ENCODE measurements at regions not wholly inside any gene's neighbourhood (a gene's known extent, or its start where the extent isn't known, plus 50 kb on each side); places are given as distances from the start of the nearest gene placed in this dataset.

DNA sequence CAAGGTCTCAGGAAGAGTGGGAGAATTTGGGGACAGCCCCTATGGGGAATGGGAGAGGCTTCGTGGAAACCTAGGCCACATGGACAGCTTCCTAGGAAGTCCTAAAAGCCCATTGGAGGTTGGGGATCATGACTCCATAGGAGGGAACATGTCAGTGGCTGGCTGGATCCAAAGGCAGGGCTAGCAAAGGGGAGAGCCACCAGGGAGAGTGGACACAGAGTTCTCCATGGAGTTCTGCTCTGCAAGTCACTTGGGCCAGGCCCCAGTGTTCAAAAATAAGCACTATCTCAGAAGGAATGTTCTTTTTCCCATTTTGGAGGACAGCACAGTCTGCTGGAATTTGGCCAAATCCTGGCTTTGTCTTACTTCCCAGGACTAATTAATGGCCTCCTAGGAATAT, 140.6 kb upstream of the RAD23B start:
- no peak overlapping the region for H3K9ac ChIP-seq (ENCODE audit: low read length)
- WGBS (ENCODE audit: insufficient coverage), result 70% methylated on average over 1 of the region's 1 CpG
- H3K27ac Mint-ChIP-seq, result no peak overlapping the region

DNA sequence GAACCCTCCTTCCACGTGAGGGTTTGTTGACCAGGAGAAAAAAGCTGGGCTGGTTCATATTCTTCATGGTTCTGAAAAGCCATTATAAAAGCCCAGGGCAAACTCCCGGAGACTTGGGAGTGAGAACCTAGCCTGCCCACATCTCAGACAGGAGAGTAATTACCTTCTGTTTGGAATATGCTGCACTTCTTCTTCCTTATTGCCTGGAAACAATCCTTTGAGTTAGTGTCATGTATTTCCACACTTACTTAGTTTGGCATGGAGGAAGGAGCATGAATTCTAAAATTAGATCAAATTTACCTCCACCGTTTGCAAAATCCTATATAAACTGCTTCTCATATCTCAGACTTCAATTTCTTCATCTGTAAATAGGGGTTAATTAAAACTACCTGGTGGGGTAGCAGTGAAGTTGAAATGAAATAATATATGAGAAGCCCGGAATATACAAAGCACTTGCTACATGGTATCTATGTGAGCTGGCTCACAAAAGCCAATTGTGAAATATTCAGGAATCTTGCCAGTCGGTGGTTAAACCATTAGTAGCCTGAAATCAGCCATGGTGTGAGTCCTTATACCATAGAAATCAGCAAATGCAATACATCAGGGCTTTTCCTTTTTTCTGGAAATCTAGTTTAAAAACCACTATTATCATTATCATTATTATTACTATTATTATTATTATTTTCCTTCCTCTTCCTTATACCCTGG, 140.0 kb upstream of the RAD23B start:
- Histone ChIP-seq H3K27ac (ENCODE audit: low read length in 2 of 2) (no peak overlapping the region), H3K36me3 (replicated peaks in 1 of 2; ENCODE audit: control extremely low read depth in 1 of 2, control insufficient read depth in 1 of 2, extremely low read depth in 1 of 2, insufficient read depth in 2 of 2, low read length in 1 of 2) (no peaks in the 10 kb centered on the region), H4K20me1 (ENCODE audit: control insufficient read depth, insufficient read depth, low read length, poor library complexity, severe bottlenecking) (no peaks in the 10 kb centered on the region), H3K27me3 (replicated peaks in 1 of 4; ENCODE audit: control extremely low read depth in 1 of 4, control insufficient read depth in 3 of 4, insufficient read depth in 4 of 4, low read length in 3 of 4) (peaks cover 0 to 10% (median under 1%) of the 10 kb centered on the region in 4 experiments), H3K9me3 (ENCODE audit: control extremely low read depth in 1 of 3, control insufficient read depth in 2 of 3, insufficient read depth in 1 of 3, low read length in 2 of 3) (no peaks in the 10 kb centered on the region), H3K4me1 (ENCODE audit: control insufficient read depth in 2 of 2, insufficient read depth in 2 of 2, low read length in 2 of 2) (no peaks in the 10 kb centered on the region), H3K4me2 (replicated peaks; ENCODE audit: low read depth, low read length, poor library complexity, severe bottlenecking) (no peak overlapping the region), H3K4me3 (ENCODE audit: control extremely low read depth in 1 of 5, extremely low read depth in 1 of 5, insufficient read depth in 1 of 5, low read depth in 2 of 5, low read length in 4 of 5) (no peak overlapping the region), H3K79me2 (ENCODE audit: control insufficient read depth, insufficient read depth, low read length) (no peaks in the 10 kb centered on the region), H3K9ac (ENCODE audit: low read length) (no peak overlapping the region), H2AFZ (ENCODE audit: insufficient read depth, low read depth, low read length, poor library complexity, severe bottlenecking) (no peak overlapping the region)
- H3K4me3 Mint-ChIP-seq, result no peak overlapping the region
- H3K4me1 Mint-ChIP-seq, result no peaks in the 10 kb centered on the region
- CTCF ChIA-PET, result interaction anchor here (1.0 kb wide), 1 partner anchor 8 kb away, joined by 3 read pairs; no protein-coding TSS in a partner anchor
- peaks cover 21% of the 10 kb centered on the region for H3K27me3 Mint-ChIP-seq
- no peak for TF ChIP-seq EZH2 (IDR thresholded peaks at IDR 0.05; ENCODE audit: borderline replicate concordance, insufficient read depth, low read depth, low read length, poor library complexity, severe bottlenecking)
- TF ChIP-seq, protein P1, sequence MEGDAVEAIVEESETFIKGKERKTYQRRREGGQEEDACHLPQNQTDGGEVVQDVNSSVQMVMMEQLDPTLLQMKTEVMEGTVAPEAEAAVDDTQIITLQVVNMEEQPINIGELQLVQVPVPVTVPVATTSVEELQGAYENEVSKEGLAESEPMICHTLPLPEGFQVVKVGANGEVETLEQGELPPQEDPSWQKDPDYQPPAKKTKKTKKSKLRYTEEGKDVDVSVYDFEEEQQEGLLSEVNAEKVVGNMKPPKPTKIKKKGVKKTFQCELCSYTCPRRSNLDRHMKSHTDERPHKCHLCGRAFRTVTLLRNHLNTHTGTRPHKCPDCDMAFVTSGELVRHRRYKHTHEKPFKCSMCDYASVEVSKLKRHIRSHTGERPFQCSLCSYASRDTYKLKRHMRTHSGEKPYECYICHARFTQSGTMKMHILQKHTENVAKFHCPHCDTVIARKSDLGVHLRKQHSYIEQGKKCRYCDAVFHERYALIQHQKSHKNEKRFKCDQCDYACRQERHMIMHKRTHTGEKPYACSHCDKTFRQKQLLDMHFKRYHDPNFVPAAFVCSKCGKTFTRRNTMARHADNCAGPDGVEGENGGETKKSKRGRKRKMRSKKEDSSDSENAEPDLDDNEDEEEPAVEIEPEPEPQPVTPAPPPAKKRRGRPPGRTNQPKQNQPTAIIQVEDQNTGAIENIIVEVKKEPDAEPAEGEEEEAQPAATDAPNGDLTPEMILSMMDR (IDR thresholded peaks at IDR 0.05), result no peak
- intact Hi-C loops (cut with micrococcal nuclease), result loop anchor here (5.0 kb wide), 1 partner anchor 1424 kb away; no protein-coding TSS in a partner anchor
- no peak overlapping the region for H3K27ac Mint-ChIP-seq
- H3K9me3 Mint-ChIP-seq (ENCODE audit: insufficient read depth), result no peaks in the 10 kb centered on the region
- DNase-seq, result no peak
- POLR2A ChIA-PET, result no interaction called here
- ATAC-seq (ENCODE audit: low read depth), result no peak
- 94% methylated on average over 2 of the region's 5 CpGs for WGBS (ENCODE audit: insufficient coverage)

More for the DNA sequence above, 140.6 kb upstream of the RAD23B start:
- Histone ChIP-seq H3K27ac (ENCODE audit: low read length in 2 of 2) (no peak overlapping the region), H3K4me2 (replicated peaks; ENCODE audit: low read depth, low read length, poor library complexity, severe bottlenecking) (no peak overlapping the region), H3K79me2 (ENCODE audit: control insufficient read depth, insufficient read depth, low read length) (no peaks in the 10 kb centered on the region), H3K27me3 (replicated peaks in 1 of 4; ENCODE audit: control extremely low read depth in 1 of 4, control insufficient read depth in 3 of 4, insufficient read depth in 4 of 4, low read length in 3 of 4) (peaks cover 0 to 10% (median under 1%) of the 10 kb centered on the region in 4 experiments), H3K9me3 (ENCODE audit: control extremely low read depth in 1 of 3, control insufficient read depth in 2 of 3, insufficient read depth in 1 of 3, low read length in 2 of 3) (no peaks in the 10 kb centered on the region), H4K20me1 (ENCODE audit: control insufficient read depth, insufficient read depth, low read length, poor library complexity, severe bottlenecking) (no peaks in the 10 kb centered on the region), H2AFZ (ENCODE audit: insufficient read depth, low read depth, low read length, poor library complexity, severe bottlenecking) (no peak overlapping the region), H3K36me3 (replicated peaks in 1 of 2; ENCODE audit: control extremely low read depth in 1 of 2, control insufficient read depth in 1 of 2, extremely low read depth in 1 of 2, insufficient read depth in 2 of 2, low read length in 1 of 2) (no peaks in the 10 kb centered on the region), H3K4me1 (ENCODE audit: control insufficient read depth in 2 of 2, insufficient read depth in 2 of 2, low read length in 2 of 2) (no peaks in the 10 kb centered on the region), H3K4me3 (ENCODE audit: control extremely low read depth in 1 of 5, extremely low read depth in 1 of 5, insufficient read depth in 1 of 5, low read depth in 2 of 5, low read length in 4 of 5) (no peak overlapping the region)
- Mint-ChIP-seq H3K27me3 (peaks cover 25% of the 10 kb centered on the region), H3K4me1 (no peaks in the 10 kb centered on the region), H3K9me3 (ENCODE audit: insufficient read depth) (no peaks in the 10 kb centered on the region), H3K4me3 (no peak overlapping the region)
- CTCF ChIA-PET, result interaction anchor here (1.0 kb wide), 1 partner anchor 9 kb away, joined by 3 read pairs; no protein-coding TSS in a partner anchor
- DNase-seq (no peak), ATAC-seq (ENCODE audit: low read depth) (no peak)
- no peak for TF ChIP-seq EZH2 (IDR thresholded peaks at IDR 0.05; ENCODE audit: borderline replicate concordance, insufficient read depth, low read depth, low read length, poor library complexity, severe bottlenecking)
- TF ChIP-seq, protein P1 (IDR thresholded peaks at IDR 0.05), result no peak
- POLR2A ChIA-PET, result no interaction called here
- intact Hi-C loops (cut with micrococcal nuclease), result loop anchor here (5.0 kb wide), 1 partner anchor 1425 kb away; no protein-coding TSS in a partner anchor
